C4-2B (cell line): ENCODE measurements at regions not wholly inside any gene's neighbourhood (a gene's known extent, or its start where the extent isn't known, plus 50 kb on each side); places are given as distances from the start of the nearest gene placed in this dataset.

Source experiments
- H3K27ac ChIP-seq: fragments of 450-650 bp; 2 replicates; pipeline ENCODE4 v1.5.1; 2017
- ZFX ChIP-seq: fragments of 450-650 bp; IDR thresholded peaks from 2 replicates; pipeline ENCODE4 v1.6.1; 2017
- TF ChIP-seq, protein P1 (sequence below): fragments of 450-650 bp; conservative IDR thresholded peaks from 2 replicates; pipeline ENCODE4 v1.5.1; 2017; ENCODE audit warnings: mild to moderate bottlenecking

DNA sequence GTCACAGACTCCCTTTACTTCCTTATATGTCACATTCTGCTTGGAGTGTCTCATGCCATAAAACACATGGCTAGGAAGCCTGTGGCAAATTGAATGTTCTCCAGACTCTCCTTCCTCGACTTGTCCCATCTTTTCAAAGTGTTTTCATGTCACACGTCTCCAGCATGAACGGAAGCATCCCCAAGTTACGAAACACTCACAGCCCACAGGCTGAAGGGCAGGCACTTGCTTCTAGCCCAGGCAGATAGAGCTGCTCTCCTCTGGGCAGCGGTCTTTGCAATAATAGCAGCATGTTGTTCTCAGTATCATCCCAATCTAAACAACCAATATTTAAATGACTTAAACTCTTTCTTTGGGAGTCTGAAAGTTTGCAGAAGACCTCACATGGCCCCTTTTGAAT is 85.3 kb upstream of the ADAMTS9 start:
- TF ChIP-seq ZFX = no peak
- TF ChIP-seq, protein P1, sequence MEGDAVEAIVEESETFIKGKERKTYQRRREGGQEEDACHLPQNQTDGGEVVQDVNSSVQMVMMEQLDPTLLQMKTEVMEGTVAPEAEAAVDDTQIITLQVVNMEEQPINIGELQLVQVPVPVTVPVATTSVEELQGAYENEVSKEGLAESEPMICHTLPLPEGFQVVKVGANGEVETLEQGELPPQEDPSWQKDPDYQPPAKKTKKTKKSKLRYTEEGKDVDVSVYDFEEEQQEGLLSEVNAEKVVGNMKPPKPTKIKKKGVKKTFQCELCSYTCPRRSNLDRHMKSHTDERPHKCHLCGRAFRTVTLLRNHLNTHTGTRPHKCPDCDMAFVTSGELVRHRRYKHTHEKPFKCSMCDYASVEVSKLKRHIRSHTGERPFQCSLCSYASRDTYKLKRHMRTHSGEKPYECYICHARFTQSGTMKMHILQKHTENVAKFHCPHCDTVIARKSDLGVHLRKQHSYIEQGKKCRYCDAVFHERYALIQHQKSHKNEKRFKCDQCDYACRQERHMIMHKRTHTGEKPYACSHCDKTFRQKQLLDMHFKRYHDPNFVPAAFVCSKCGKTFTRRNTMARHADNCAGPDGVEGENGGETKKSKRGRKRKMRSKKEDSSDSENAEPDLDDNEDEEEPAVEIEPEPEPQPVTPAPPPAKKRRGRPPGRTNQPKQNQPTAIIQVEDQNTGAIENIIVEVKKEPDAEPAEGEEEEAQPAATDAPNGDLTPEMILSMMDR = no peak
- H3K27ac ChIP-seq = no peak overlapping the region

DNA sequence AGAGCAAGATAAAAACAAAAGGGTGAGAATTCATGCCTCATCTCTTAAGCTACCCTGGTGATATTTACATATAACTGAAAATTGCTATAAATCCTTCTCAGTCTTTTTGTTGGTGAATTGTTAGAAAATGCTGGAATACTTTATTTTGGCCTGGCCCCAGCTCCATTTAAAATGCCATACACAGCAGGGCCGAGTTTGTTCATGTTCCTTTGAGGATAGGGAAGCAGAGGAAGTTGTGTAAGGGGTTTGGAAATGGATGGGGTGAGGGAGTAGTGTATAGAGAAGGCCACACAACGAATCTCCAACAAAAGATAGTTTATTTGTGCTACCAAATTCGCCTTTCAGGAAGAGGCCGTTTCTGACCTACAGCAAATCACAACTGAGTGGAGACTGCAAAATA is 78.6 kb upstream of the ADAMTS9 start:
- H3K27ac ChIP-seq = no peak overlapping the region
- TF ChIP-seq ZFX = no peak
- TF ChIP-seq, protein P1 = no peak

DNA sequence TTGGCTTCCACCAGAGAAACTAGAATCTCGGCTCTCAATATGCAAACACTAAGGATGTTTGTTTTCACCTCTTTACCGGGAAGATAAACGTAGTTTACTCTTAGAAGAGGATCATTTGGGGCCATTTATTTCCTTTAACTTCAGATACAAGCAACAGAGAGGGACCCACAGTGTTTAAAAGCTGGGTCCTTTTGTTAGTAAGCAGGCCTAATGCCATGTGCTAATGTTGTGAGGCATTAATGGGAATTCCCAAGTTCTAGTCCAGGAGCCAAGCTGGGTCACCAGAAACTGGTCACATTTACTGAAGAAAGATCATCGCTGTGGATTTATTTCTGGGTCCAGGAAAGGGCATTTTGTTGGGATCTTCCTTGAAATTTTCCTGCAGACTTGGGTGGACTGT is 78.1 kb upstream of the ADAMTS9 start:
- no peak overlapping the region for H3K27ac ChIP-seq
- TF ChIP-seq, protein P1 = no peak
- TF ChIP-seq ZFX = no peak

DNA sequence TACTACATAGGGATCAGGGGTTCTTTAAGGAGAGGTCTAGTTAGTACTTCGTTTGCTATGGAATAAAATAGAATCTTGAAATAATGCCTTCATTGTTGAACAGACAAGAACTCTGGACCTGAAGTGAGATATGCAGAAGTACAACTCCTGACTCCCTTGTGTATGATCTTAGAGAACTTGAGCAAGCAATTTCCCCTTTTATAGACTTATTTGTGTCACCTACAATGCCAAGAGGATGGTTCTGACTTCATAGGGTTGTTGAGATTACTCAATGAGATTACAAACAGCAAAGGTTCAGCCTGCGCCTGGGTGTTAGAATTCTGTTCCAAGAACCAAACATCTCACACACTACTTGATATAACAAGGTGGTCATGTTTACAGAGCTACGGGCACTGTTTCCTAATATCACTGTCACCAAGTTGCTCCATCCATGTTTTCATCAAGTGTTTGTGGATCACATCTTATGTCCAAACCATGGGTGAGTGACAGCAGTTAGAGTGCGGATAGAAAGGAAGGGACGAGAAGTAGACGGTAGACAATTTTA is 76.7 kb upstream of the ADAMTS9 start:
- TF ChIP-seq, protein P1 = no peak
- no peak for TF ChIP-seq ZFX
- H3K27ac ChIP-seq = no peak overlapping the region

DNA sequence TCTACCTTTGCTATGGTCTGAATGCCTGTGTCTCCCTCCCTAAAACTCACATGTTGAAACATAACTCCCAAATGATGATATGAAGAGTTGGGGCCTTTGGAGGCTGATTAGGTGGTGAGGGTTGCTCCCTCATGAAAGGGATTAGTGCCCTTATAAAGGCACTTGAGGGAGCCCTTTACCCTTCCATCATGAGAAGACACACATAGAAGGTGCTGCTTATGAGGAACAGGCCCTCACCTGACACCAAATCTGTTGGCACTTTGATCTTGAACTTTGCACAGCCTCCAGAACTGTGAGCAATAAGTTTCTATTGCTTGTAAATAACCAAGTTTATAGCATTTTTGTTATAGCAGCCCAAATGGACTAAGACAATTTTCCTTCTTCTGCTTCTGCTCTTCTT is 76.2 kb upstream of the ADAMTS9 start:
- TF ChIP-seq, protein P1 = no peak
- no peak for TF ChIP-seq ZFX
- no peak overlapping the region for H3K27ac ChIP-seq

DNA sequence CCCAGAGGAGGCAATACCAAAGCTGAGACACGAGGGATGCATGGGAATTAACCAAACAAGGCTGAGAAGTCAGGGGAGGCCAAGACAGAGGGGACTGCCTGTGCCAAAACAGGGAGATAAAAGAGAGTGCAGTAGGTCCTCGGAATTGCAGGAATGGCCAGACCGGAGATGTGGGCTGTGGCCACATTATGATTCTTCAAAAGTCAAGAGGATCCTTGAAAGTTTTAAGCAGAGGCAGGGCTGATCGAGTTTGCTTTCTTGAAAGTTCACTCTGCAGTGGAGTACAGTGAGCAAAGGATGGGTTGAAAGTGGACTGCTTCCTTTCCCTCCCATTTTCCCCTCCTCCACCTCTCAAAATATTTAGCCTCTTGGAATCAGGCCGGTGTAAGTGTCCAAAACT is 73.9 kb upstream of the ADAMTS9 start:
- no peak for TF ChIP-seq ZFX
- TF ChIP-seq, protein P1 = no peak
- no peak overlapping the region for H3K27ac ChIP-seq

DNA sequence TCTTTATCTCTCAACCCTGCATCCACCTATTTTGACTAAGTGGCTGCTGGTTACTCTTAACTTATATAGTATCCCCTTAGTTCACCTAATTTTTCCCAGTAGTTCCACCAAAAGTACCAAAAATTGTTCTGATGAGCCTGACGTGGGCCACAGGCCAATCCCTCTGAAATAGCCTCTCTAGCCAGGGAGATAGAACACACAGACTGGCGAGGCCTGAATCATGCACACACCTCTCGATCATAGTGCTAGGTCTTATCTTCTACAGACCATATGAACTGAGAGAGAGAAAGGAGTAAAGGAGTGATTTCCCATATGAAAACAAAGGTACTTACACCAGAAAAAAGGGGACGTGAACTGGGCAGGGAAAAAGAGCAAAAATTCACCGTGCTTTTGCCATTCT is 72.5 kb upstream of the ADAMTS9 start:
- TF ChIP-seq, protein P1 = no peak
- no peak for TF ChIP-seq ZFX
- no peak overlapping the region for H3K27ac ChIP-seq
